ENCODE measurements at regions not wholly inside any gene's neighbourhood (a gene's known extent, or its start where the extent isn't known, plus 50 kb on each side); places are given as distances from the start of the nearest gene placed in this dataset.
"Not testable (repeated sequence)": the region's sequence is repeated elsewhere in the genome, so short reads cannot be mapped to it uniquely, and the experiment has no call there.

DNA sequence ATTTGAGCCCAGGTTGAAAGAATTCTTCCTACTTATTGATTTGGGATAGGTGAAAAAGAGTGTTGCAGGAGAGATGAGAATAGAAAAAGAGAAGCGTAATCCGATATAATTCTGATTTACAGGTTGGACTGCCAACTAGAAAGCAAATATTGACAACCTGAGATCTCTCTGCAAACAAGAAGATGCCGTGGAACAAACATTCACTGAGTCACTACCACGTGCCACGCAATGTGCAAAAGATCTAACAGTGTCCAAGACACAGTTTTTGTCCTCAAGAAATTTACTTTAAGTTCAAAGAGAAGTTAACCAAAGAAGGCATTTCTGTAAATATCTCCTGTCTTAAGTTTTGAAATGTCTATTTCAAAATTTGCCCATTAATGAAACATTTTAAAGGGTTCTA, 578.0 kb upstream of the ARID1B start:
- no peak for DNase-seq
- Histone ChIP-seq H3K27ac (no peak overlapping the region), H3K9me3 (ENCODE audit: severe bottlenecking) (no peaks in the 10 kb centered on the region), H3K36me3 (no peaks in the 10 kb centered on the region), H3K27me3 (ENCODE audit: insufficient read depth, low read depth, severe bottlenecking) (no peaks in the 10 kb centered on the region), H3K4me3 (ENCODE audit: low read depth, low read length) (no peak overlapping the region)
- TF ChIP-seq, protein P1, sequence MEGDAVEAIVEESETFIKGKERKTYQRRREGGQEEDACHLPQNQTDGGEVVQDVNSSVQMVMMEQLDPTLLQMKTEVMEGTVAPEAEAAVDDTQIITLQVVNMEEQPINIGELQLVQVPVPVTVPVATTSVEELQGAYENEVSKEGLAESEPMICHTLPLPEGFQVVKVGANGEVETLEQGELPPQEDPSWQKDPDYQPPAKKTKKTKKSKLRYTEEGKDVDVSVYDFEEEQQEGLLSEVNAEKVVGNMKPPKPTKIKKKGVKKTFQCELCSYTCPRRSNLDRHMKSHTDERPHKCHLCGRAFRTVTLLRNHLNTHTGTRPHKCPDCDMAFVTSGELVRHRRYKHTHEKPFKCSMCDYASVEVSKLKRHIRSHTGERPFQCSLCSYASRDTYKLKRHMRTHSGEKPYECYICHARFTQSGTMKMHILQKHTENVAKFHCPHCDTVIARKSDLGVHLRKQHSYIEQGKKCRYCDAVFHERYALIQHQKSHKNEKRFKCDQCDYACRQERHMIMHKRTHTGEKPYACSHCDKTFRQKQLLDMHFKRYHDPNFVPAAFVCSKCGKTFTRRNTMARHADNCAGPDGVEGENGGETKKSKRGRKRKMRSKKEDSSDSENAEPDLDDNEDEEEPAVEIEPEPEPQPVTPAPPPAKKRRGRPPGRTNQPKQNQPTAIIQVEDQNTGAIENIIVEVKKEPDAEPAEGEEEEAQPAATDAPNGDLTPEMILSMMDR (IDR thresholded peaks at IDR 0.05; ENCODE audit: low read depth, low read length): no peak

- Histone ChIP-seq H3K4me3 (ENCODE audit: low read depth, low read length) (no peak overlapping the region), H3K27me3 (ENCODE audit: insufficient read depth, low read depth, severe bottlenecking) (no peaks in the 10 kb centered on the region), H3K36me3 (no peaks in the 10 kb centered on the region), H3K9me3 (ENCODE audit: severe bottlenecking) (no peaks in the 10 kb centered on the region), H3K27ac (no peak overlapping the region)
- no peak for DNase-seq
- TF ChIP-seq, protein P1 (IDR thresholded peaks at IDR 0.05; ENCODE audit: low read depth, low read length): no peak
Observed at GRCh38 chr6:156197513-156197912, 579.7 kb upstream of the ARID1B start.

DNA sequence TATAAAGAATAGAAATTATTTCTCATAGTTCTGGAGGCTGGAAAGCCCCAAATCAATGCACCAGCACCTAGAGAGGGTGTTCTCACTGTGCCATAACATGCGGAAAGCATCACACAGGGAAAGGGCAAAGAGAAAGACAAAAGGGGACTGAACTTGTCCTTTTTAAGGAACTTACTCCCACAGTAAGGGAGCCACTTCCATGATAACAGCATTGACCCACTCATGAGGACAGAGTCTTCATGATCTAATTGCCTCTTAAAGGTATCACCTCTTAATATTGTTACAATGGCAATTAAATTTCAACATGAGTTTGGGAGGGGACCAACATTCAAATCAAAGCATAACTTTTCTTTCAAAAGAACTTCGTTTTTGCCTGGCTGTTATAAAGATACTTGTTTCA, 582.2 kb upstream of the ARID1B start:
- Histone ChIP-seq H3K9me3 (ENCODE audit: severe bottlenecking) (no peaks in the 10 kb centered on the region), H3K27ac (no peak overlapping the region), H3K27me3 (ENCODE audit: insufficient read depth, low read depth, severe bottlenecking) (no peaks in the 10 kb centered on the region), H3K4me3 (ENCODE audit: low read depth, low read length) (no peak overlapping the region), H3K36me3 (no peaks in the 10 kb centered on the region)
- DNase-seq: no peak
- TF ChIP-seq, protein P1 (IDR thresholded peaks at IDR 0.05; ENCODE audit: low read depth, low read length): no peak

DNA sequence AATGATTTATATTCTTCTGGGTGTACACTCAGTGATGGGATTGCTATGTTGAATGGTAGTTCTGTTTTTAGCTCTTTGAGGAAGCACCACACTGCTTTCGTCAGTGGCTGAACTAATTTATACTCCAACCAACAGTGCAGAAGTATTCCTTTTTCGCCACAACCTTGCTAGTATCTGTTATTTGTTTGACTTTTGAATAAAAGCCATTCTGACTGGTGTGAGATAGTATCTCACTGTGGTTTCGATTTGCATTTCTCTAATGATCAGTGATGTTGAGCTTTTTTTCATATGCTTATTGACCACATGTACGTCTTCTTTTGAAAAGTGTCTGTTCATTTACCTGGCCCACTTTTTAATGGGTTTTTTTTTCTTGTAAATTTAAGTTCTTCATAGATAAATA, 583.8 kb upstream of the ARID1B start:
- no peak overlapping the region for H3K4me3 ChIP-seq (ENCODE audit: low read depth, low read length)
- no peak overlapping the region for H3K27ac ChIP-seq
- TF ChIP-seq, protein P1 (IDR thresholded peaks at IDR 0.05; ENCODE audit: low read depth, low read length): no peak
- no peaks in the 10 kb centered on the region for H3K36me3 ChIP-seq
- no peak for DNase-seq
- no peaks in the 10 kb centered on the region for H3K9me3 ChIP-seq (ENCODE audit: severe bottlenecking)
- no peaks in the 10 kb centered on the region for H3K27me3 ChIP-seq (ENCODE audit: insufficient read depth, low read depth, severe bottlenecking)

- Histone ChIP-seq H3K27ac (no peak overlapping the region), H3K4me3 (ENCODE audit: low read depth, low read length) (no peak overlapping the region), H3K9me3 (ENCODE audit: severe bottlenecking) (no peaks in the 10 kb centered on the region), H3K36me3 (no peaks in the 10 kb centered on the region), H3K27me3 (ENCODE audit: insufficient read depth, low read depth, severe bottlenecking) (no peaks in the 10 kb centered on the region)
- TF ChIP-seq, protein P1 (IDR thresholded peaks at IDR 0.05; ENCODE audit: low read depth, low read length): no peak
- DNase-seq: no peak
Observed at GRCh38 chr6:156191895-156192294, 585.3 kb upstream of the ARID1B start.

DNA sequence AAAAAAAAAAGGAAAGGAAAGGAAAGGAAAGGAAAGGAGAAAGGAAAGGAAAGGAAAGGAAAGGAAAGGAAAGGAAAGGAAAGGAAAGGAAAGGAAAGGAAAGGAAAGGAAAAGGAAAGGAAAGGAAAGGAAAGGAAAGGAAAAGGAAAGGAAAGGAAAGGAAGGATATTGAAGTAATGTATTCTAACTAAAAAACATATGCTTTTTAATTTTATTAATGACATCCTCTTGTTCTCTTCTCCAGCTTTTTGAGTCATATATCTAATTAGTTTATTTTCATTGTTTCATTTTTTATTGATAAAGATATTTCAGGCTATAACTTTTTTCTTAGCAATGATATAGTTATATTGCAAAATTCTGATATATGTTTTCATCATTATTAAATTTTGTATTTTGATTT, 585.8 kb upstream of the ARID1B start:
- DNase-seq; H3K9me3 ChIP-seq (ENCODE audit: severe bottlenecking); H3K27me3 ChIP-seq (ENCODE audit: insufficient read depth, low read depth, severe bottlenecking); H3K36me3 ChIP-seq; H3K27ac ChIP-seq; H3K4me3 ChIP-seq (ENCODE audit: low read depth, low read length): not testable (repeated sequence)

Data from WERI-Rb-1 (cell line).